ENCODE measurements at regions not wholly inside any gene's neighbourhood (a gene's known extent, or its start where the extent isn't known, plus 50 kb on each side); places are given as distances from the start of the nearest gene placed in this dataset.

DNA sequence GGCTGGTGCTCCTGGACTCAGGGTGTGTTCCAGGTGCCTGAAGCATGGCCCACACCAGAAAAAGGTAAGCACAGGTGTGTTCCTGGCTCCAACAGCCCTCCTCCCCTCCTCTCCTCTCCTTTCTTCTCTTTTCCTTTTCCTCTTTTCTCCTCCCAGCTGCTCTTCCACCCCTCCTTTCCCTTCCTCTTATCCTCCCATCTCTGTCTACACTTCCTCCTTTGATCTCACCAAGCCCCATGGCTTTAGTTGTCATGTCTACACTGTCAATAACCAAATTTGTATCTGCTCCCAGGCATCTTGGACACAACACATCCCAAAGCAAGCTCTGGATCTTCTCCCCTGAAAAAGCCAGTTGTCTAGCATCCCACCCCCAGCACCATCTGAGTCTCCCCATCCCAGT is 56.7 kb upstream of the LAPTM5 start:
- intact Hi-C loops (cut with DNase I): no loop called here
- Histone ChIP-seq H3K27ac (peak overlapping the region in 3 of 4 donors; percentile 4 to 97 (median 8)), H3K4me1 (peaks cover 0 to 62% (median 50%) of the 10 kb centered on the region in 4 donors), H3K36me3 (no peaks in the 10 kb centered on the region), H3K4me3 (no peak overlapping the region), H3K27me3 (no peaks in the 10 kb centered on the region), H3K9me3 (no peaks in the 10 kb centered on the region)
- TF ChIP-seq, protein P1, sequence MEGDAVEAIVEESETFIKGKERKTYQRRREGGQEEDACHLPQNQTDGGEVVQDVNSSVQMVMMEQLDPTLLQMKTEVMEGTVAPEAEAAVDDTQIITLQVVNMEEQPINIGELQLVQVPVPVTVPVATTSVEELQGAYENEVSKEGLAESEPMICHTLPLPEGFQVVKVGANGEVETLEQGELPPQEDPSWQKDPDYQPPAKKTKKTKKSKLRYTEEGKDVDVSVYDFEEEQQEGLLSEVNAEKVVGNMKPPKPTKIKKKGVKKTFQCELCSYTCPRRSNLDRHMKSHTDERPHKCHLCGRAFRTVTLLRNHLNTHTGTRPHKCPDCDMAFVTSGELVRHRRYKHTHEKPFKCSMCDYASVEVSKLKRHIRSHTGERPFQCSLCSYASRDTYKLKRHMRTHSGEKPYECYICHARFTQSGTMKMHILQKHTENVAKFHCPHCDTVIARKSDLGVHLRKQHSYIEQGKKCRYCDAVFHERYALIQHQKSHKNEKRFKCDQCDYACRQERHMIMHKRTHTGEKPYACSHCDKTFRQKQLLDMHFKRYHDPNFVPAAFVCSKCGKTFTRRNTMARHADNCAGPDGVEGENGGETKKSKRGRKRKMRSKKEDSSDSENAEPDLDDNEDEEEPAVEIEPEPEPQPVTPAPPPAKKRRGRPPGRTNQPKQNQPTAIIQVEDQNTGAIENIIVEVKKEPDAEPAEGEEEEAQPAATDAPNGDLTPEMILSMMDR (IDR thresholded peaks at IDR 0.05): no peak
- TF ChIP-seq EP300 (IDR thresholded peaks at IDR 0.05) (no peak), POLR2A (IDR thresholded peaks at IDR 0.05) (no peak), POLR2AphosphoS5 (IDR thresholded peaks at IDR 0.05) (no peak)
- no peak for DNase-seq

- 70 to 71% methylated on average over 3 of the region's 3 CpGs for WGBS, 2 donors
- TF ChIP-seq, protein P1 (IDR thresholded peaks at IDR 0.05): no peak
- TF ChIP-seq POLR2A (IDR thresholded peaks at IDR 0.05) (no peak), EP300 (IDR thresholded peaks at IDR 0.05) (no peak), POLR2AphosphoS5 (IDR thresholded peaks at IDR 0.05) (no peak)
- Histone ChIP-seq H3K27me3 (no peaks in the 10 kb centered on the region), H3K27ac (peak overlapping the region in 3 of 4 donors; percentile 76 to 97 (median 82)), H3K36me3 (no peaks in the 10 kb centered on the region), H3K4me3 (no peak overlapping the region), H3K9me3 (no peaks in the 10 kb centered on the region), H3K4me1 (peaks cover 0 to 64% (median 50%) of the 10 kb centered on the region in 4 donors)
- DNase-seq: no peak
- intact Hi-C loops (cut with DNase I): no loop called here
Observed at GRCh38 chr1:30812076-30812475, 54.5 kb upstream of the LAPTM5 start.

GRCh38 chr1:30811187-30811586 is 53.6 kb upstream of the LAPTM5 start:
- Histone ChIP-seq H3K4me1 (peaks cover 0 to 63% (median 43%) of the 10 kb centered on the region in 4 donors), H3K27ac (peak overlapping the region in 3 of 4 donors; percentile 76 to 97 (median 82)), H3K9me3 (no peaks in the 10 kb centered on the region), H3K27me3 (no peaks in the 10 kb centered on the region), H3K4me3 (no peak overlapping the region), H3K36me3 (no peaks in the 10 kb centered on the region)
- no peak for DNase-seq
- intact Hi-C loops (cut with DNase I): no loop called here
- TF ChIP-seq EP300 (IDR thresholded peaks at IDR 0.05) (no peak), POLR2A (IDR thresholded peaks at IDR 0.05) (no peak), POLR2AphosphoS5 (IDR thresholded peaks at IDR 0.05) (no peak)
- TF ChIP-seq, protein P1 (IDR thresholded peaks at IDR 0.05): no peak

DNA sequence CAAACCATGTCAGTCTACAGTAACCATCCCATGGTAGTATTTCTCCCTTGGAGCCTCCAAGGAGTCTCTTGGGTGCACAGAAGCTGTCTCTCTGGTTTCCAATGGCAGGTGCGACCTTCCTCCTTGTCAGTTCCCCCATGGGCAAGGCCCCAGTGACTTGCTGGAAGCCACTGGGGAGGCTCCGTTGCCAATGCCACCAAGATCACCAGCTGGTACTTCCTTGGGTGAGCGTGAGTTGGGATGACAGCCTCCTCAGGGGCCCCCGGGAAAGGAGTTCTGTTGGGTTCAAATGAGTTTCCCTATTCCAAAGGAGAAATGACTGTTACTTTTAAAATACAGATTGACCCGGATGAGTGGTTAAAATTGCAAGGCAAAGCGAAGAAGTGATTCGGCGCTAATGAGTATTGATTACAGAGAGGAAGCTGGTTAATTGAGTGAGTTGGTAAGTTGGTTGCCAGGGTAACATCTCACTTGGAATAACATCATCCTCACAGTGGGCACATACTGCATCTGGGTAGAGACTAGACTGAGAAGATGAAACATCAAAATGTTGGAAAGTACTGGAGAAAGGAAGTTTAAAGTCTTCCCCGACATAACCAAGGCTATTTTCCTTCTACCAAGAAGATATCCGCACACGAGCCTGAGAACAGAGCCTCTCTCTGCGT is 53.0 kb upstream of the LAPTM5 start:
- no peak for DNase-seq
- peak overlapping the region; percentile 74 to 97 (median 79) for H3K27ac ChIP-seq
- H3K4me1 ChIP-seq: peaks cover 0 to 57% (median 37%) of the 10 kb centered on the region in 4 donors
- no peaks in the 10 kb centered on the region for H3K27me3 ChIP-seq
- WGBS, 2 donors: 83 to 84% methylated on average over 12 of the region's 12 CpGs
- no peaks in the 10 kb centered on the region for H3K36me3 ChIP-seq
- intact Hi-C loops (cut with DNase I): no loop called here
- no peak overlapping the region for H3K4me3 ChIP-seq
- TF ChIP-seq POLR2AphosphoS5 (IDR thresholded peaks at IDR 0.05): no peak
- no peak for TF ChIP-seq EP300 (IDR thresholded peaks at IDR 0.05)
- TF ChIP-seq, protein P1 (IDR thresholded peaks at IDR 0.05): no peak
- TF ChIP-seq POLR2A (IDR thresholded peaks at IDR 0.05): no peak
- no peaks in the 10 kb centered on the region for H3K9me3 ChIP-seq

Measured in sigmoid colon (tissue), 6 donors.